ENCODE measurements at regions not wholly inside any gene's neighbourhood (a gene's known extent, or its start where the extent isn't known, plus 50 kb on each side); places are given as distances from the start of the nearest gene placed in this dataset.

- no peak for TF ChIP-seq ARNT (IDR thresholded peaks at IDR 0.05)
- no peak for TF ChIP-seq PKNOX1 (IDR thresholded peaks at IDR 0.05)
- no peak for TF ChIP-seq ELF4 (IDR thresholded peaks at IDR 0.05)
- no peak for TF ChIP-seq FOXA1 (IDR thresholded peaks at IDR 0.05)
- TF ChIP-seq LEF1 (IDR thresholded peaks at IDR 0.05; ENCODE audit: borderline replicate concordance), result no peak
- no peak for TF ChIP-seq FOXM1 (IDR thresholded peaks at IDR 0.05; ENCODE audit: borderline replicate concordance)
Measured at GRCh38 chr12:75759842-75760572, 248.6 kb upstream of the KRR1 start.
